ENCODE measurements at regions not wholly inside any gene's neighbourhood (a gene's known extent, or its start where the extent isn't known, plus 50 kb on each side); places are given as distances from the start of the nearest gene placed in this dataset.

DNA sequence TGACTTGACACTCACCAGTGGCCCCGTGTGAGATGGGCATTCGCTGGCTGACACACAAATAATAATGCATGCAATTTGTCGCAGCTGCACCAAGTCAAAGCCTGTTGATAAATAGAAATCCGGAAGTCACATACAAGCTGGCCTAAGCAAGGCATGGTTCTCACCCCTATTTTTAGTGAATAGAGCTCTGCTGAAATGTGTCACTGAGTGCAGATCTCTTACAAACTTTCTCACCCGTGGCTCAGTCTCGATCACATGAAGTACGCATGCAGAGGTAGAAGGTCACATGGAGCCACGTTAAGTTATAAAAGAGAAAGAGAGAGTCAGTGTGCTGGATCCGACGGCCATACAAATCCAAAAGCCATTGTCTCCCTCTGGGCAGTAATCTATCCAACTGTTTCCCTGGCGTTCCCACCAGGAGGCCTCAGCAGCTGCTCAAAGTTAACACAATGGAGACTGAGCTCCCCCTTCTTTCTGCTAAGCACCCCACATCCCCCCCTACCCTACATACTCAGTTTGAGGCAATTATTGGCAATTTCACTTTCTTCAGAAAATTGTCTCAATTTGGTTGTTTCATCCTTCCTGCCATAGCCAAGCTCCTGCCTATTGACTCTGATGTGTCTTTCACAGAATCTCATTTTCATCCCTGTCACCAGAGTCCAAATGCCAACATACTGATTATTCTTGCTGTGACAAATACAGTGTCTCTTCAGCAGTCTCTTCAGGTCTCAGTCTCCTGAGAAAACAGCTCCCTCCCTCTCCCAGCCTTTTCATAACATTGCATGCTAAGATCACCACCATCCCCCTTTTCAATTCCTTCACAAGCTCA, 473.3 kb upstream of the NRP1 start:
- no peaks in the 10 kb centered on the region for H3K4me1 ChIP-seq

DNA sequence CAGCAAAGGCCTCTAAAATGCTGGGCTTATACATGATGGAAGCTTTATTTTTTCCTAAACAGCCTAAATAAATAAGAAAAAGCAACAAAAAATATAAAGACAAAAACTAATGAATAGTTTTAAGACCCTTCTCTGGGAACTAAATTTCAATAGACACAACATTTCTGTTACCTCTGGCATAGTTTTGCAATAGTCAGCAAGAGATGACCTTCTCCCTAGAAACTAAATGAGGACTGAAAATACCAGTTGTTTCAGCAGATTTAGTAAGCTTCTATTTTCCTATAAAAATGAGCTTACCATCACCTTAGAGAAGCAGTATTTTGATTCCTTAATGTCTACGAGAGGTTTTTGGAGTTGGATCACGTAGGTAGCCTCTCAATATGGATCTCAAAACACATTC, 471.4 kb upstream of the NRP1 start:
- no peak for TF ChIP-seq POLR2A (IDR thresholded peaks at IDR 0.05)
- Histone ChIP-seq H3K4me3 (no peak overlapping the region), H3K27me3 (no peaks in the 10 kb centered on the region), H3K36me3 (no peaks in the 10 kb centered on the region), H3K27ac (no peak overlapping the region), H3K4me1 (no peaks in the 10 kb centered on the region), H3K9me3 (no peaks in the 10 kb centered on the region)
- DNase-seq: no peak

More for the DNA sequence above, 473.3 kb upstream of the NRP1 start:
- Histone ChIP-seq H3K27ac (no peak overlapping the region), H3K9me3 (no peaks in the 10 kb centered on the region), H3K4me3 (no peak overlapping the region), H3K36me3 (no peaks in the 10 kb centered on the region), H3K27me3 (no peaks in the 10 kb centered on the region)
- TF ChIP-seq, protein P1, sequence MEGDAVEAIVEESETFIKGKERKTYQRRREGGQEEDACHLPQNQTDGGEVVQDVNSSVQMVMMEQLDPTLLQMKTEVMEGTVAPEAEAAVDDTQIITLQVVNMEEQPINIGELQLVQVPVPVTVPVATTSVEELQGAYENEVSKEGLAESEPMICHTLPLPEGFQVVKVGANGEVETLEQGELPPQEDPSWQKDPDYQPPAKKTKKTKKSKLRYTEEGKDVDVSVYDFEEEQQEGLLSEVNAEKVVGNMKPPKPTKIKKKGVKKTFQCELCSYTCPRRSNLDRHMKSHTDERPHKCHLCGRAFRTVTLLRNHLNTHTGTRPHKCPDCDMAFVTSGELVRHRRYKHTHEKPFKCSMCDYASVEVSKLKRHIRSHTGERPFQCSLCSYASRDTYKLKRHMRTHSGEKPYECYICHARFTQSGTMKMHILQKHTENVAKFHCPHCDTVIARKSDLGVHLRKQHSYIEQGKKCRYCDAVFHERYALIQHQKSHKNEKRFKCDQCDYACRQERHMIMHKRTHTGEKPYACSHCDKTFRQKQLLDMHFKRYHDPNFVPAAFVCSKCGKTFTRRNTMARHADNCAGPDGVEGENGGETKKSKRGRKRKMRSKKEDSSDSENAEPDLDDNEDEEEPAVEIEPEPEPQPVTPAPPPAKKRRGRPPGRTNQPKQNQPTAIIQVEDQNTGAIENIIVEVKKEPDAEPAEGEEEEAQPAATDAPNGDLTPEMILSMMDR (IDR thresholded peaks at IDR 0.05): no peak
- no peak for TF ChIP-seq POLR2A (IDR thresholded peaks at IDR 0.05)
- DNase-seq: no peak

- no peaks in the 10 kb centered on the region for H3K36me3 ChIP-seq
- TF ChIP-seq, protein P1 (IDR thresholded peaks at IDR 0.05): no peak
- TF ChIP-seq POLR2A (IDR thresholded peaks at IDR 0.05): no peak
- H3K27me3 ChIP-seq: no peaks in the 10 kb centered on the region
- H3K27ac ChIP-seq: no peak overlapping the region
- no peak overlapping the region for H3K4me3 ChIP-seq
- no peak for DNase-seq
- H3K4me1 ChIP-seq: no peaks in the 10 kb centered on the region
- no peaks in the 10 kb centered on the region for H3K9me3 ChIP-seq
Measured at GRCh38 chr10:33804584-33804983, 470.1 kb upstream of the NRP1 start.

DNA sequence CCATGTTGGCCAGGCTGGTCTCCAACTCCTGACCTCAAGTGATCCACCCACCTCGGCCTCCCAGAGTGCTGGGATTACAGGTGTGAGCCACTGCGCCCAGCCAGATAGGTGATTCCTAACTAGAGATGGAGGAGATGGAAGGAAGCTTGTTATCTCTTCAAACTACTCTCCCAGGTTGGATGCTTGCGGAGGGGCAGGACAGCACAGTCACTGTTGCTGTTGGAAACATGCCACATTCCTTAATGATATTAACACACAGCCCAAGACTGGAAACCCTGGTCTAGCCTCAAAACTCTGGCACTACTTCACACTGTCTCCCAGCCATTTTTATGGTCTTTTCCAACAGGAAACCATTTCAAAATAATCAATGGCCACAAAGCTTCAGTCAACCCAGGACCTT, 468.8 kb upstream of the NRP1 start:
- Histone ChIP-seq H3K4me1 (no peaks in the 10 kb centered on the region), H3K27me3 (no peaks in the 10 kb centered on the region), H3K4me3 (no peak overlapping the region), H3K27ac (no peak overlapping the region), H3K36me3 (no peaks in the 10 kb centered on the region), H3K9me3 (no peaks in the 10 kb centered on the region)
- DNase-seq: no peak
- TF ChIP-seq, protein P1 (IDR thresholded peaks at IDR 0.05): no peak
- no peak for TF ChIP-seq POLR2A (IDR thresholded peaks at IDR 0.05)

DNA sequence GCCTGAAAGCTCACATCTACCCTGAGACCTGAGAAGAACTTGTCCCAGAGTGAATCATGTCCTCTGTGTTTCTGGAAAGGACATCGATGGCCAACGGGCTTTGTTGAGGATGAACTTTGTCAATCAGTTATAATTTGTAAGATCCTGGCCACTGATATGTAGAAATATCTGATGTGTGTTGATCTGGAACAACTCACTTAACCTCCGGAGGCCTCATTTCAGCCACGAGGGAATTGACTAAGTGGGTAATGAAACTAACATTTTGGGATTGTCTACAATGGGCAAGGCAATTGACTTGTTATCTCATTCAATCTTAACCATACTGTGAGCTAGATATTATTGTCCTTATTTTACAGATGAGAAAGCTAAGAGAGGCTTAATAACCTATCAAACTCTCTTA, 468.1 kb upstream of the NRP1 start:
- TF ChIP-seq, protein P1 (IDR thresholded peaks at IDR 0.05): no peak
- H3K27ac ChIP-seq: no peak overlapping the region
- H3K4me1 ChIP-seq: no peaks in the 10 kb centered on the region
- DNase-seq: no peak
- no peak overlapping the region for H3K4me3 ChIP-seq
- no peaks in the 10 kb centered on the region for H3K36me3 ChIP-seq
- no peaks in the 10 kb centered on the region for H3K27me3 ChIP-seq
- H3K9me3 ChIP-seq: no peaks in the 10 kb centered on the region

DNA sequence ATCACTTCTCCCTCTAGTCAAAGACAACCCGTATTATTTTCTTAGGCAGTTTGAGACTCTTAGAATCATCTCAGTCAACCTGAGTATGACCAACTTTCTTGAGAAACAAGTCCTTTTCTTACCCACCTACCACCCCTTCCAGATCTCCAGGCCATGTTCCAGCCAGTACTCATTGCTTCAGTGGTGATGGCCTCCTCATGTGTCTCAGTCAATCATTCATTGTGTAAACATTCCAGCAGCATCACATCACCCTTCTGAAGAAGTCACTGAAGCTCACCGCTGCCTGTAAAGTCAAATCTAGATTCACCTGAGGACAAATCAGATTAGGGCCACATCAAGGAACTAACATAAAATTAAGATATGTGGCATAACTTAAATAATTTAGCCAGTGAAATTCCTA, 467.2 kb upstream of the NRP1 start:
- no peaks in the 10 kb centered on the region for H3K36me3 ChIP-seq
- H3K9me3 ChIP-seq: no peaks in the 10 kb centered on the region
- TF ChIP-seq POLR2A (IDR thresholded peaks at IDR 0.05): no peak
- TF ChIP-seq, protein P1 (IDR thresholded peaks at IDR 0.05): no peak
- DNase-seq: no peak
- H3K27me3 ChIP-seq: no peaks in the 10 kb centered on the region
- no peak overlapping the region for H3K27ac ChIP-seq
- no peak overlapping the region for H3K4me3 ChIP-seq
- H3K4me1 ChIP-seq: no peaks in the 10 kb centered on the region
